CD4-positive, alpha-beta T cell (primary cell): ENCODE measurements at regions not wholly inside any gene's neighbourhood (a gene's known extent, or its start where the extent isn't known, plus 50 kb on each side); places are given as distances from the start of the nearest gene placed in this dataset.

ENCODE experiments used
- ATAC-seq: fragments of 200-7000 bp; cut with Tn5 transposase; one replicate; pipeline ENCODE4 v1.10.0; 2022; ENCODE audit warnings: mild to moderate bottlenecking; ENCODE audit not compliant: poor library complexity
- CTCF ChIA-PET: fragments of 350-600 bp; sonication (Branson Sonifier 250); formaldehyde crosslinking; loops from one replicate; lab custom pipeline; 2021; ENCODE audit warnings: antibody characterized with exemption, inconsistent platforms; lab: Charles Lee
- POLR2A ChIA-PET: fragments of 350-600 bp; sonication (Branson Sonifier 250); formaldehyde crosslinking; loops from one replicate; lab custom pipeline; 2021; ENCODE audit warnings: antibody characterized with exemption, inconsistent platforms; lab: Charles Lee
- DNase-seq, 14 experiments: peaks; one replicate each; pipeline ENCODE4 v3.0.0-alpha.2; 2013 to 2020; ENCODE audit warnings: mixed read lengths in 2 of 14
- H3K27ac ChIP-seq, 2 donors: one replicate each; pipeline versions ENCODE4 v1.5.1 to v1.7.0; 2013; ENCODE audit warnings: low read length in 2 of 2, low read depth in 1 of 2, mild to moderate bottlenecking in 1 of 2
- H3K27me3 ChIP-seq, 2 experiments: 1 replicate in 1 of 2; 2 replicates in 1 of 2; pipeline versions ENCODE4 v1.6.1 to v1.7.0; 2013; ENCODE audit warnings: low read length in 2 of 2, control low read depth in 1 of 2, mild to moderate bottlenecking in 1 of 2, moderate library complexity in 1 of 2; ENCODE audit not compliant: insufficient read depth in 2 of 2, control insufficient read depth in 1 of 2
- H3K36me3 ChIP-seq: one replicate; pipeline ENCODE4 v1.6.1; 2013; ENCODE audit warnings: low read length, control low read depth; ENCODE audit not compliant: insufficient read depth
- H3K4me1 ChIP-seq: one replicate; pipeline ENCODE4 v1.6.1; 2013; ENCODE audit warnings: low read length, control low read depth; ENCODE audit not compliant: insufficient read depth
- H3K4me3 ChIP-seq: one replicate; pipeline ENCODE4 v1.5.1; 2013; ENCODE audit warnings: mild to moderate bottlenecking, low read length, moderate library complexity
- H3K9me3 ChIP-seq, 2 experiments: 1 replicate in 1 of 2; 2 replicates in 1 of 2; pipeline versions ENCODE4 v1.6.1 to v1.7.0; 2013; ENCODE audit warnings: low read length in 2 of 2, mild to moderate bottlenecking in 2 of 2, control low read depth in 1 of 2, moderate library complexity in 1 of 2; ENCODE audit not compliant: control insufficient read depth in 1 of 2, insufficient read depth in 1 of 2
- H3K27ac Mint-ChIP-seq: one replicate; pipeline ENCODE4 v1.8.0; 2020; ENCODE audit warnings: mixed read lengths
- H3K27me3 Mint-ChIP-seq: one replicate; pipeline ENCODE4 v1.8.0; 2021; ENCODE audit warnings: mixed read lengths
- H3K36me3 Mint-ChIP-seq: one replicate; pipeline ENCODE4 v1.8.0; 2021; ENCODE audit warnings: low read depth, mixed read lengths
- H3K4me1 Mint-ChIP-seq: one replicate; pipeline ENCODE4 v1.8.0; 2021; ENCODE audit warnings: low read depth, mixed read lengths
- H3K4me3 Mint-ChIP-seq: one replicate; pipeline ENCODE4 v1.8.0; 2020; ENCODE audit warnings: mild to moderate bottlenecking, mixed read lengths
- H3K9me3 Mint-ChIP-seq: one replicate; pipeline ENCODE4 v1.8.0; 2020; ENCODE audit warnings: mixed read lengths
- intact Hi-C, 2 experiments: fragments of 100-400 bp; cut with DNase I in 1 of 2; cut with micrococcal nuclease in 1 of 2; formaldehyde crosslinking; loops; one replicate each; pipeline versions ENCODE4 v1.15.1 to v1.9.0; 2023 to 2025; cut with DNase I, micrococcal nuclease
- TF ChIP-seq, protein P1 (sequence below): fragments of 200-600 bp; IDR thresholded peaks from one replicate; pipeline ENCODE4 v1.8.0; 2022; ENCODE audit warnings: antibody characterized with exemption, mild to moderate bottlenecking

DNA sequence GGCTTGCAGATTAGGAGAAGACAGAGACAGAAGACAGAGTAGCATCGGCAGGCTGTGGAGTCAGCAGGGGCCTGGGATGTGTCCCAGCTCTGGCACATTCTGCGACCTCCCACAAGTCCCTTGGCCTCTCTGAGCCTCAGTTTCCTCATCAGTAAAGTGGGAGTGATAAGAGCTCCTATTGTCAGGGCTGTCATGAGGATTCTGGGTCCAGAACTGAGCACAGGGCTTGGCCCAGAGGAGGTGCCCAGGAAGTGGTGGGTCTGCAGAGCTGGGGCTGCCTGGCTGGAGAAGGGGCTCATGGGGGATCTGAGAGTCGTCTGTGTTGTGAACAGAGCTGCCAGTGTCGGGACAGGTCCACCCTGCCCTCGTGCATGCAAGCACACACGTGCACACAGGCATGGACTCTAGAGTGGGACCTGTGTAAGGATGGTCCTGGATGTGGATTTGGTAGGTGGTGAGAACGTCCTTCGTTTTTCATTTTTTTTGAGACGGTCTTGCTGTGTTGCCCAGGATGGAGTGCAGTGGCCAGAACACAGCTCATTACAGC is 262.9 kb downstream of the PTPRU start:
- H3K4me1 ChIP-seq: no peaks in the 10 kb centered on the region
- Mint-ChIP-seq H3K27ac (no peak overlapping the region), H3K27me3 (peaks cover 56% of the 10 kb centered on the region), H3K4me1 (no peaks in the 10 kb centered on the region), H3K36me3 (no peaks in the 10 kb centered on the region), H3K4me3 (no peak overlapping the region), H3K9me3 (peaks cover 7% of the 10 kb centered on the region)
- TF ChIP-seq, protein P1, sequence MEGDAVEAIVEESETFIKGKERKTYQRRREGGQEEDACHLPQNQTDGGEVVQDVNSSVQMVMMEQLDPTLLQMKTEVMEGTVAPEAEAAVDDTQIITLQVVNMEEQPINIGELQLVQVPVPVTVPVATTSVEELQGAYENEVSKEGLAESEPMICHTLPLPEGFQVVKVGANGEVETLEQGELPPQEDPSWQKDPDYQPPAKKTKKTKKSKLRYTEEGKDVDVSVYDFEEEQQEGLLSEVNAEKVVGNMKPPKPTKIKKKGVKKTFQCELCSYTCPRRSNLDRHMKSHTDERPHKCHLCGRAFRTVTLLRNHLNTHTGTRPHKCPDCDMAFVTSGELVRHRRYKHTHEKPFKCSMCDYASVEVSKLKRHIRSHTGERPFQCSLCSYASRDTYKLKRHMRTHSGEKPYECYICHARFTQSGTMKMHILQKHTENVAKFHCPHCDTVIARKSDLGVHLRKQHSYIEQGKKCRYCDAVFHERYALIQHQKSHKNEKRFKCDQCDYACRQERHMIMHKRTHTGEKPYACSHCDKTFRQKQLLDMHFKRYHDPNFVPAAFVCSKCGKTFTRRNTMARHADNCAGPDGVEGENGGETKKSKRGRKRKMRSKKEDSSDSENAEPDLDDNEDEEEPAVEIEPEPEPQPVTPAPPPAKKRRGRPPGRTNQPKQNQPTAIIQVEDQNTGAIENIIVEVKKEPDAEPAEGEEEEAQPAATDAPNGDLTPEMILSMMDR: no peak
- peaks cover 22 to 27% of the 10 kb centered on the region in 2 experiments for H3K9me3 ChIP-seq
- H3K36me3 ChIP-seq: no peaks in the 10 kb centered on the region
- no peak for DNase-seq
- no peaks in the 10 kb centered on the region for H3K27me3 ChIP-seq
- CTCF ChIA-PET: no interaction called here
- POLR2A ChIA-PET: no interaction called here
- intact Hi-C loops: no loop called here
- ATAC-seq: no peak
- H3K4me3 ChIP-seq: no peak overlapping the region
- H3K27ac ChIP-seq: no peak overlapping the region

GRCh38 chr1:29498126-29499103 is 262.1 kb downstream of the PTPRU start:
- Mint-ChIP-seq H3K27me3 (peaks cover 52% of the 10 kb centered on the region), H3K36me3 (no peaks in the 10 kb centered on the region), H3K9me3 (peaks cover 7% of the 10 kb centered on the region), H3K27ac (no peak overlapping the region), H3K4me1 (no peaks in the 10 kb centered on the region), H3K4me3 (no peak overlapping the region)
- Histone ChIP-seq H3K27ac (no peak overlapping the region), H3K4me1 (no peaks in the 10 kb centered on the region), H3K27me3 (no peaks in the 10 kb centered on the region), H3K9me3 (peaks cover 22 to 27% of the 10 kb centered on the region in 2 experiments), H3K36me3 (no peaks in the 10 kb centered on the region), H3K4me3 (no peak overlapping the region)
- intact Hi-C loops: no loop called here
- POLR2A ChIA-PET: no interaction called here
- DNase-seq: no peak
- TF ChIP-seq, protein P1: no peak
- no peak for ATAC-seq
- CTCF ChIA-PET: no interaction called here

- ATAC-seq: no peak
- Mint-ChIP-seq H3K9me3 (peaks cover 7% of the 10 kb centered on the region), H3K4me1 (no peaks in the 10 kb centered on the region), H3K27ac (no peak overlapping the region), H3K36me3 (no peaks in the 10 kb centered on the region), H3K4me3 (no peak overlapping the region), H3K27me3 (peaks cover 44% of the 10 kb centered on the region)
- TF ChIP-seq, protein P1: no peak
- intact Hi-C loops: no loop called here
- H3K9me3 ChIP-seq: peaks cover 22 to 27% of the 10 kb centered on the region in 2 experiments
- no peaks in the 10 kb centered on the region for H3K27me3 ChIP-seq
- no peaks in the 10 kb centered on the region for H3K4me1 ChIP-seq
- no peak overlapping the region for H3K4me3 ChIP-seq
- H3K27ac ChIP-seq: no peak overlapping the region
- H3K36me3 ChIP-seq: no peaks in the 10 kb centered on the region
- DNase-seq: no peak
- ChIA-PET CTCF (no interaction called here), POLR2A (no interaction called here)
These were observed 261.2 kb downstream of the PTPRU start for GRCh38 chr1:29497395-29498125.
